Testis (tissue), 2 donors: ENCODE measurements at regions not wholly inside any gene's neighbourhood (a gene's known extent, or its start where the extent isn't known, plus 50 kb on each side); places are given as distances from the start of the nearest gene placed in this dataset.

Experiments used
- DNase-seq: peaks from one replicate; pipeline ENCODE4 v3.0.0-alpha.2; 2019
- H3K27ac ChIP-seq, 2 donors: fragments of 200-600 bp; sonication (generic); one replicate each; pipeline ENCODE4 v1.5.1; 2019
- H3K27me3 ChIP-seq: fragments of 200-600 bp; sonication (generic); one replicate; pipeline ENCODE4 v1.5.1; 2019
- H3K36me3 ChIP-seq: fragments of 200-600 bp; sonication (generic); one replicate; pipeline ENCODE4 v1.5.1; 2017; ENCODE audit warnings: low read depth; ENCODE audit errors: missing control alignments
- H3K4me1 ChIP-seq: fragments of 200-600 bp; sonication (generic); one replicate; pipeline ENCODE4 v1.5.1; 2019
- H3K4me3 ChIP-seq, 2 donors: fragments of 200-600 bp; sonication (generic); one replicate each; pipeline ENCODE4 v1.5.1; 2017 to 2019
- H3K9me3 ChIP-seq: fragments of 200-600 bp; sonication (generic); one replicate; pipeline ENCODE4 v1.5.1; 2017
- CTCF ChIP-seq, 3 experiments: fragments of 450-650 bp in 2 of 3; fragments of 200-600 bp in 1 of 3; sonication (generic) in 1 of 3; IDR thresholded peaks; one replicate each; pipeline ENCODE4 v1.5.1; 2016 to 2019; ENCODE audit warnings: antibody characterized with exemption in 3 of 3, mild to moderate bottlenecking in 2 of 3, moderate library complexity in 1 of 3
- POLR2A ChIP-seq: fragments of 450-650 bp; IDR thresholded peaks from one replicate; pipeline ENCODE4 v1.6.1; 2017; ENCODE audit warnings: antibody characterized with exemption, mild to moderate bottlenecking, moderate library complexity
- WGBS, 2 donors: methylation state at CpG; one replicate each; pipeline ENCODE4 v1.1.5; 2018; 5-methylcytosine and 5-hydroxymethylcytosine counted together
- intact Hi-C: fragments of 100-400 bp; cut with DNase I; formaldehyde crosslinking; loops from one replicate; pipeline ENCODE4 v1.15.1; 2023; ENCODE audit warnings: low total_unique reads

GRCh38 chr20:50267041-50267865, 76.6 kb downstream of the CEBPB start:
- H3K4me3 ChIP-seq: no peak overlapping the region
- no peaks in the 10 kb centered on the region for H3K36me3 ChIP-seq
- no peaks in the 10 kb centered on the region for H3K27me3 ChIP-seq
- H3K27ac ChIP-seq: peak overlapping the region in 1 of 2 donors; percentile 32
- H3K4me1 ChIP-seq: peaks cover 13% of the 10 kb centered on the region
- DNase-seq: peak; percentile 89
- TF ChIP-seq POLR2A (no peak), CTCF (IDR thresholded peaks at IDR 0.05) (no peak)
- intact Hi-C loops: no loop called here
- 36 to 41% methylated on average over 10 to 21 of the region's 21 CpGs for WGBS, 2 donors
- no peaks in the 10 kb centered on the region for H3K9me3 ChIP-seq

- Histone ChIP-seq H3K9me3 (no peaks in the 10 kb centered on the region), H3K27me3 (no peaks in the 10 kb centered on the region), H3K27ac (no peak overlapping the region), H3K4me3 (no peak overlapping the region), H3K4me1 (peaks cover 13% of the 10 kb centered on the region), H3K36me3 (no peaks in the 10 kb centered on the region)
- intact Hi-C loops: no loop called here
- WGBS, 2 donors: 74 to 89% methylated on average over 5 of the region's 5 CpGs
- DNase-seq: no peak
- no peak for TF ChIP-seq POLR2A
- TF ChIP-seq CTCF (IDR thresholded peaks at IDR 0.05): no peak
Measured at GRCh38 chr20:50267866-50268219, 77.2 kb downstream of the CEBPB start.

- H3K27ac ChIP-seq: no peak overlapping the region
- H3K36me3 ChIP-seq: no peaks in the 10 kb centered on the region
- H3K9me3 ChIP-seq: no peaks in the 10 kb centered on the region
- no peak for DNase-seq
- H3K4me1 ChIP-seq: peaks cover 18% of the 10 kb centered on the region
- intact Hi-C loops: no loop called here
- WGBS, 2 donors: 77 to 86% methylated on average over 14 to 20 of the region's 20 CpGs
- H3K4me3 ChIP-seq: no peak overlapping the region
- TF ChIP-seq POLR2A (no peak), CTCF (IDR thresholded peaks at IDR 0.05) (no peak)
- no peaks in the 10 kb centered on the region for H3K27me3 ChIP-seq
Measured at GRCh38 chr20:50269091-50270033, 78.7 kb downstream of the CEBPB start.

GRCh38 chr20:50270034-50270395, 79.4 kb downstream of the CEBPB start:
- intact Hi-C loops: no loop called here
- Histone ChIP-seq H3K36me3 (no peaks in the 10 kb centered on the region), H3K27ac (no peak overlapping the region), H3K27me3 (no peaks in the 10 kb centered on the region), H3K9me3 (no peaks in the 10 kb centered on the region), H3K4me3 (no peak overlapping the region), H3K4me1 (peaks cover 18% of the 10 kb centered on the region)
- 82 to 89% methylated on average over 8 of the region's 8 CpGs for WGBS, 2 donors
- TF ChIP-seq POLR2A: no peak
- no peak for TF ChIP-seq CTCF (IDR thresholded peaks at IDR 0.05)
- no peak for DNase-seq
